GM21515 (cell line): ENCODE measurements at regions not wholly inside any gene's neighbourhood (a gene's known extent, or its start where the extent isn't known, plus 50 kb on each side); places are given as distances from the start of the nearest gene placed in this dataset.
A peak's percentile ranks its signal among the peaks of the same experiment; 100 is the strongest.

Experiments used
- ATAC-seq: cut with Tn5 transposase; IDR thresholded peaks from one replicate; pipeline ENCODE4 v1.9.1; 2021; ENCODE audit not compliant: unreplicated experiment

DNA sequence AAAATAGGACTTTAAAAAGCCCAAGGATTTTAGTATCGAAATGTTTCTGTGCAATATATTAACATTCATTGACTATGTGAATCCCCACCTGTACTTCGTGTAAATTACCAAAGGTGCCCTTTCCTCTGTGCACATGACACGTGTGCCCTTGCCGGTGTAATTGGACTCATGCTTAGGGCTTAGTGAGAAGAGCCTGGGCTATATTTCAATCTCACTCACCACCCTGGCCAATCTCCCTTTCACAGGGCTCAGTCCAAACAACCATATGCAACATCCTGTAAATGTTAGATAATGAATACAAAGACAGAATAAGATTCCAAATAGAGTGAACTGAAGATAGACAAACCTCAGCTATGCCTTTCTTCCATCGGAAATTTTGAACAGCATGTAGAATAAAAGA lies 564.3 kb downstream of the USP25 start:
- ATAC-seq, result no peak

DNA sequence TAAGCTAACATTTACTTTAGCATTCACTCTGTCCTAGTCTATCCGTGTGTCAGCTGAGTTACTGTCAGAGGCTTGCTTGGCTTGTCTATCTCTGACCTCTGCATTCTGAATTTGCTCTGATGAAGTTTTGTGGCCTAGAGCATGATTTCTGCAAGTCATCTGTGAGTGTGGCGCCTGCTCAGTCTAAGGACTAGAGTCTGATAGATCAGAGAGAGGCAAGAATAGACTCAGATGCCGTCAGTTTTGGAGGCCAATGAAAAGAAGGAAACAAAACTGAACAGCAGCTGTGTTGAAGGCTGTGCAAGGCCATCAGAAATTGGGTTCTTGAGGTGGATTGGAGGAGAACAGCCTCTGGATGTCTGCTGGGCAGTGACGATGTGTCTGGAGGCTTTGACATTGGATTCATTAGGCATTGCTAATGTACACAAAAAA lies 573.1 kb downstream of the USP25 start:
- ATAC-seq, result no peak

DNA sequence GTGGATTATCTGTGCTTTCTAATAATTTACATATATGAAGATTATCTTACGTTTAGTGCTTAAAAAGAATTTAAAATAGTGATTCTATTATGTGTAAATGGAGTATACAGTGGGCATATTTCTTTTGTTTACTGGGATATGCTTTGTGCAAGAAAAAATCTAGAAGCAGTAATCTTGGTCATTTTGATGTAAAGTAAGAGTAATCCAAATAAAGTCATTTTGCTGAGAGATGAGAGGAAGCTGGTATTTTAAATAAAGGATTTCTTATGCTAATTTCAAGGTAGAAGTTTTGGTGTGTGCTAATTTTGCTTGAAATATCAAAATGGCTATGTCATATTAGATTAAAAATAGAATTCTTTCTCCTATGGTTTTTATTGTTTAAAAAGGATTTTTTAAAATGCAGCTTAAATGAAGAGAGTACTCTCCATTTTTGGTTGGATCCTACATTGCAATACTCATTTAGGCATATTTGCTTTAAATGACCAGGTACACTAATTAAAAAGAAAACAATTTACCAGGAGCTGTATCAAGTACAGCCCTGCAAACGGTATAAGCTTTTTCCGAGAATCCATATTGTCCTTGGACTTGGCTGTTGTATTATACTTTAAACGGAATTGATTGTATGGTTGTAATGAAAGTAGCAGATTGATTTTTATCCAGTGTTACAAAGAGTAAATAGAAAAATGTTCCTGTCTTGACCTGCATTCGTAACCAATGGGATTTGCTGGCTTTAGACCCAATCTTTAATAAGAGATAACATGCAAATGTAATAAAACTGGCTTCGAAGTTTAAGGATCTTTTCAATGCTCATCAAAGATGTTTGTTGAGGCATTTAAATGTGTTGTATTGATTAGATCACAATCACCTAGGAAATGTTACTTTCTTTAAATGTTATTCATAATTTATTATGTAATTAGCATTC lies 574.7 kb downstream of the USP25 start:
- ATAC-seq, result no peak

DNA sequence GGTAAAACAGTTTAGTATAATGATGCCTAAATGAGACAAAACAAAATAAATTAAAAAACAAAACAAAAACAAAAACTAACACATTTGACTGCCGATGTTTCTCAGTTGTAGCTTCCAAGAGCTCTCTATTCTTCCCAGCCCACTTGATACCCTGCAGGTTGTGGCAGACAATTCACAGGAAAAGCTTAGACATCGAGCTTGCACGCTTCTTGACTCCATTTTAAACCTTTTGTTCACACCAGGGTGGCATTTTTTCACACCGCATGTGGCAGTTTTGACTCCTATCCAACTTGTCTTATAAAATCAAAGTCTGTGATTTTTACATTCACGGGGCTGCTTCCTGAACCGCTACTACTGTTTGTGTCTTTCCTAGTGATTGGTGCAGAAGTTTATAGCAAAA lies 575.9 kb downstream of the USP25 start:
- no peak for ATAC-seq

DNA sequence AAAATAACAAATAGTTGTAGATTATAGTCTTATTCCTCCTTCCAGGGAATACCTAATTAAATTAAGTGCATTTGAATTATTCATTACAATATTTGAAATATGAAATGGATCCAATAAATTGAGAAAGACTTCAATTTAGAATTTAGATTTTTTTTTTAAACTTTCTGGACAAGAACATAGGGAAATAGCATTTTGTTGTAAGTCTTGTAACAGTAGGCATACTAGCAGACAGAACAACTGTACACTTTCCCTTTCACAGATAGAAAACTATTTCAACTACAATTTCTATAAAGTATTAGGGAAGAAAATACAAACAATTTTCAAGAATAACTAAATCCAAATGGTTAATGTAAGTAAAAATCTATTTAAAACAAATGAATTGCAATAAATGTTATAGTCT lies 577.5 kb downstream of the USP25 start:
- no peak for ATAC-seq

DNA sequence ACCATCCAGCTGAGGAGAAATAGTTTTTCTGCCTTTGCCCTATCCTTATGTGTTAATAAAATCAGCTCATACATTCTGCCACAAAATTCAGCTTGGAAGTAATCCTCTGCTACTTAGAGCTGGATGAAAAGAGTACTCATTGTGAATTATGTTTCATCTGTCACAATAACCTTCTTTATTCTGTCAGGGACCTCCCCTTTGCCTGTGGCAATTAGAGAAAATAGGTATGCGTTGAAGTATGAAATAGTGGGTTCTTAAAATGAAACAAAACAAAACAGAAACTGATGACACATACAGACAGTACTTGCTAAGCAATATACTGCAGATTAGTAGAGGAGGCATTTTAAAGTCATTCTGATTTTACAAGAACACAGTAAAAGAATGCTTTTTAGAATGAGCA lies 578.5 kb downstream of the USP25 start:
- ATAC-seq, result no peak

DNA sequence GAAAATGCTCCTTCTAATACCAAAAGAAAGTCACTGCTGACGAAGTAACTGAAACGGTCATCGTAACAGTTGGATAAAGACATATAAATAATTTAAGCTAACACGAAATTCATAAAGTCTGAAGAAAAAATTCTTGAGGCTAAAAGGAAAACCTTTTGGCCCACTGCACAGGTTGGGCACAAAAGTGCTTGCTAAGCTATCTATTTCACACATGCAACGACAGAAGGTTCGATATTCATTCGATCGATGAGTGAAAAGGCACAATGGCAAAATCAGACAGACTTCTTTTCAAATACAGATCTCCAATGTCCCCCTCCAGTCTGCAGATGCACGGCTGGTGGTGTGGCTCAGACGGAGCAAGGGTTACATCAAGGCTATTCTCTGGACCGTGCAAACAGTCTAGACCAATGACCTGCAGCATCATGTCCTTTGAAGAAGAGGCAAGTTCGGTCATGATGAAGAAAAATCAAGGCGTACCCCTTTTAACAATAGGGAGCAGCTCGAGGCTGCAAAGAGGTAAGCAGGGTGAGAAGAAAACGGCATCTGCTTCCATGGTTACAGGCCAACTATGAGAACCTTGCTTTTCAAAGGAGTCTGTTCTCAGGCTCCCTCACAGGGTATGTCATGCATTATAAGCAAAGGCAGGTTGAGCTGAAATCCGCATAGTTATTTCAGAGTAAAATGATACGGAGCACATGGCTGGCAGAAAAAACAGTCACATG lies 579.6 kb downstream of the USP25 start:
- ATAC-seq, result no peak

DNA sequence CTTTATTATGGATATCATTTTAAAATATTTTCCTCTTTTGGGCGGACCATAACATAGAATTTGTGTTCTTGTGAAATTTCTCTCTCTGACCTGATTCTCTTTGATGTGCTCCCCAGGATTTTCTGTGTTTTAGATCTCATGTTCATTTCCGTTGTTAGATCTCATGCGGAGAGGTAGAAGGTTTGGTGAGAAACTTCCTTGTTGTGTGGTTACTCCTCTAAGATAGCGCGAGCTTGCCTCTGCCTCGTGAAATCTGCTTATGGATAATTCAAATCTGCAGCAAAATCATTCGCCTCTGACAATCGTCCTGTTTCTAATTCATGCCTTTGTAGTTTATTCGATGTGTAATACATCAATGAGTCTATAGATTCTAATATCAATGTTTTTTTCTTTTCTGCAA lies 580.4 kb downstream of the USP25 start:
- ATAC-seq, result no peak

DNA sequence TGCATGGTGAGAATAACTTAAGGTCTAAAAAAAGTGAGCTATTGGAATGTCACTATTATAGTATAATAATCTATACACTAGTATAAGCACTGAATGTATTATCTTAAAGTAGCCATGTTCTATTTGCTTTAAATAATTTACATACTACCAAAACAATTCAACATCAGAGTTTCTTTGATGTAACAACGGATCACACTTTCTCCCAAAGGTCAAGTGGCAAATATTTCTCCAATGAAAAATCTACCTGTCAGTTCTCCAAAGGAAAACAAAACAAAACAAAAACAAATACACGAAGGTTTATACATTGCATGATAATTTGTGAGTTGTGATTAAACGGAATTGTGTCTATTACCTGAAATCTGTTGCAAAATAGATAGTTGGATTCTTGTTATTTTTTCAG lies 581.4 kb downstream of the USP25 start:
- no peak for ATAC-seq

DNA sequence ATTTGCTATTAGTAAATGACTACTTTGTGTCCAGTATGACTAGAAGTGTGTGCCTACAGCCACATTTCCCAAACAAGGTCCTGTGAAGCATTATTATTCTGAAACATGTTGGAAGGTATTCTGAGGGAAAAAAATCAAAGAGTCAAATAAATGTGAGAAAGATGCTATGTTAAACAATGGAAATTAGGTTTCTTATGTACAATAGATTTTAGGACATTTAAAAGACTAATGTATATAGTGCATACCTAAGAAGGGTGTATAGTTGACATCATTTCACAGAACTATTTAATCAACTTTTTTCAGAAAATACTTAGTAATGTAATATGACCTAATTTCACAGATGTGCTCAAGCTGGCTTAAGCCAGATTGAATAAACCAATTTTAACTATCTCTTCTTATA lies 582.5 kb downstream of the USP25 start:
- ATAC-seq, result no peak

DNA sequence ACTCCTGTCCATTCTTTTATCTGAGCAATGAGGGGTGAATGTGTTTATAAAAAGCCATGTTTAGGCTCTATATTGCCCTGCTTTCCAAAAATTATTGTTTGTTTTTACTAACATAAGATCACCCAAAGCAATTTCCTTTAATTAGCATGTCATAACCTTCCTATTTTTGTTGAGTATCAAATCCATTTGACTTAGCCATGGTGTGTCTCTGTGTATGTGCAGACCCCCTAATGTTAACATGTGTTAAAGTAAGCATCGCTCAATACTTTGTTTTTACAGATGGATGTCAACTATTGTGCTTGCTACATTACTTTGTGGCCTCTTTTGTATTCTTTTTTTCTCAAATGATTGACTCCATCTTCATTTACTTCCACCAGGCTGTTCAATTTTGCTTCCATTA lies 585.4 kb downstream of the USP25 start:
- no peak for ATAC-seq

DNA sequence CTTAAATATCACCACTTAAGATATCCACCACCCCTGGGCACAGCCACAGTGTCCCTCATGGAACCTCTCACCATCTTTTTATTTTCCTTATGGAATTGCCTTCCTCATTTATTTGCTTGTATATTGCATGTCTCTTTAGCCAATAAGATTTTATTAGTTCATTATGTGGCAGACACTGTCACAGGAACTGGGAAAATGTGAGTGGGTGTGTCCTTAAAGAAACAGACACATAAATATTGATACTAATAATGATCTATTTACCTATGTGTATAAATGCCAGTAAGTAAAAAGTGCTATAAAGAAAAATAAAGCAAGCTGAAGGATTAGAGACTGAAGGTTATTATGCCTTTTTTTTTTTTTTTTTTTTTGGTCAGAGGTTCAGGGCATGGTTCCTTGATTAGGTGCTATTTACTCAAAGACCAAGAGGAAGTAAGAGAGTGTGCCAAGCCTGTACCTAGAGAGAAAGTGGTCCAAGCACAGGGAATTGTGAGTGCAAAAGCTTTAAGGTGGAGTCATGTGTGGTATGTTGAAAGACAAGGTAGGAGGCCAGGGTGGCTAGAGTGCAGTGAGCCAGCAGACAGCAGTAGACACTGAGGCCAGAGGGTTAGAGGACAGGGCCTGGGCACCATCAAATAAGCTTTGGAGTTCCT lies 589.0 kb downstream of the USP25 start:
- no peak for ATAC-seq

DNA sequence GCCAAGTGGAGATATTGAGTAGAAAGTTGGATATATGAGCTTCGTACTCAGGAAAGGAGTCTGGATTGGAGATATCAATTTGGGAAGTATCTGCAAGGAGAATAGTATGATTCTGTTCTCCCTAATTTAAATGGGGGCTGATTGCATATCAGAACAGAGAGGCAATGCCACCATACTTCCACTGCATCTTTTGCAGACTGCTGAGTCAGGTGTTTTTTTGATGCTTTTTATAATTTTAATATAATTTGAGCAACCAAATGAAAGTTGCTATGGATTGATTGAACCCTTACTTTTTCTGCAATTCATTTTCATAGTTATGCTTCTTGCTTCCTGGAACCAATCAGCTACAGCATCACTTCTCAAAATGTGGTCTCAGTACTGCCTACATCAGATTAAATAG lies 590.3 kb downstream of the USP25 start:
- no peak for ATAC-seq

DNA sequence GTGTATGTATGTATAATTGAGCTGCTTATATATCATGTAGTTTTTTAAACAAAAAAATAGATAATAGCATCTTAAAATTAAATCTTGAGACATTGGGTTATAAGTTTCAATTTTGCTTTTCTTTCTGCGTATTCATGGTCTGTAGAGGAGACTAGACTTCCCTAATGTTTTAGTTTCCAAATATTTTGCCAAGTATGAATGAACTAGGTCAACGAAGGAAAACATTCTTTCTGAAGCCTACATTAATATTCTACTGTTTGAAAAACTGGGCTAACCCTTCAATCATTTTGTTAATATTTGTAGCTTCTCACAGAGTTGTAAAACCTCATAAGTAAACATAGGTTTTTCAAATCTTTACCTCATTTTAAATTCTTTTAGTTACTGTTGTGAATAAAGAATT lies 592.7 kb downstream of the USP25 start:
- ATAC-seq, result no peak

DNA sequence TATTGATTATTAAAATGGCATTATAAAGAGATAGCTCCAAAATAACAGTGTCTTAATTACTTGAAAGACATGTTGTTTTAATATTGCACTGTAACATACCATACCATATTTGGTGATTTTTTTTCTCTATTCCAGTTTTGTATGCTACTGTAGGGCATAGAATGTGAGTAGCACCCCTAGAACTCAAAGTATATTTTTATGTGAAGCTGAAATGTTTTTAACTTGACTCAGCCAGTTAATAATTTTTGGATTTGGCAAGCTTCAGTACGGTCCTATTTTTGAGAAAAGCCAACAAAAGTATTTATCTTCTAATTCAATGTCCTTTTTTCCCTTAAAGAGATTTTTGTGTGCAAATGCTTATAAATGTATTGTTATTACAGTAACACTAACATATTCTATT lies 593.8 kb downstream of the USP25 start:
- ATAC-seq, result no peak

DNA sequence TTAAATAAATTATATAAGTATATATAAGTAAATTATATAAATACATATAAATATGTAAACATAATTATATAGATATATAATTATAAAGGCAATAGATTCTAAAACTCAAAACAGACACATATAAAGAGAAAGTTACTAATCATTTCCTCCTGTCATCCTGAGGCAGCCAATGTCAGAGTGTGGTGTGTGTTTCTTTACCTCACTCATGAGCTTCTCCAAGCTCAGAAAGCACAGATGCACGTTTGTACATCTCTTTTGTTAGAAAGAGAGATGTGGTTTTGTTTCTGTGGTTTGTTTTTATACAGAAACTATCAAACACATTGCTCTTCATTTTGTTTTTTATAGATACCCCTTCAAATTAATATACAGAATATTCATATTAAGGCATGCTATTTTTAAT lies 594.8 kb downstream of the USP25 start:
- no peak for ATAC-seq

DNA sequence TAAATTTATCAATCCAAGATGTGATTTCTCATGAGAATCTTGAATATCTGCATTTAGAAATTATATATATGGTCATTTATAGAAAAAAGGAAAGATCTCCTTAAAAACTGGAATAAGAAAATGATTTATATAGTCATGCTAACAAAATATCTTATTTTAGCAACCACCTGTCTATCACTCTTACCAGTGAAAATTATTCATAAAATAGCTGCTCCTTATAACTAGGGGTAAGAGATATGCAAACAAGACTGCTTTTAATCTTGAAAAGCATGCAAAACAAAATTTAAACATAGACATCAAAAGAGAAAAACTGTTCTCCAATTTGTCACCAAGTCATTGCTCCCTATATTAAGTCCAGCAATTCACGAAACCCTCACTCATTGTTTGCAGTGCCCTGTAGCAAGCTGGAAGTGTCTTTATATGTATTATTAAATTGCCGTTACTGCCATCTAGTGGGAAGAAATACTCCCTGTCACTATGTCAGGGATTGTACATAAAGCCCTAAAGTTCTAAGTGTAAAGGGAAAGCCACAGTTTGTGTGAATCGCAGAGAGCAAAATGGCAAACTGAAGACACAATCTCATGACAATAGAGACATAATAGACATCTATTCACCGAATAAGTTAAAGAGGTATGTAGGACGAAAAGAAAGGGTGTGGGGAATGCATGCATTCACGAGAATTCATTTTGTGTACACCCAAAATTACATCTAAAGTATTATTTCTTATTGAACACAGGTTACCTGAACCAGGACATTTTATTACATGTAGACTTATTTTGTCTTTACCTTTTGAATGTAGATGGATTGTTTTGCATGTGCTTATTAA lies 600.5 kb downstream of the USP25 start:
- peak; percentile 88 for ATAC-seq

DNA sequence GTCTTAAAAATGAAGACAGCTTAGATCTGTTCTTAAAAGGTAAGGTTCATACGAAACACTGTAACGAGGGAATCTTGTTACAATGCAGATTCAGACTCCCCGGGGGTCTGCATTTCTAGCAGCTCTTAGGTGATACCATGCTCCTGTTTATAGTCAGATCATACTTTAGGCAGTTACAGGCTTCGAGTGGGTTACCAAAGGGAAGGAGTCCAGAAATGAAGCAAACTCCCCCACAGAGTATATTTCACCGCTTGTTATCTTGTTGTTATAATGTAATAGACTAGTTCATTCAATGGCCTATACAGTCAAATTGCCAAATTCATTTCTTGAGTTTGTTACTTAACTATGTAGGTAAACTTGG lies 601.1 kb downstream of the USP25 start:
- no peak for ATAC-seq

DNA sequence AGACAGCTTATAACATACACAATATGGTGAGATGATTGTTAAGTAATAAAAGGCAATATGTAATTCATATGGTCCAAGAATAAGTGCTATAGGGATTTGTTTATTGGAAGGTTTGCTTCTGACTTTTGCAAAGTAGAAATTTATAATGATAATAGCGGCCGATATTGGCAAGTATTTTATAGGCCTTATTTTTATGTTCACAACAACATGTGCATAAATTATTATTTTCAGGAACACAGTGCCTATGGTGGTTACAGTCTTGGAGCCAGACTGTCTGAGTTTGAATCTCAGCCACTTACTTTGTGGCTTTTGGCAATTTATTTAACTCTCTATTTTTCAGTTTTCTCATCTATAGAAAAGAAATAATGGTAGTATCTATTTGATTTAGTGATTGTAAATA lies 607.5 kb downstream of the USP25 start:
- ATAC-seq, result no peak

DNA sequence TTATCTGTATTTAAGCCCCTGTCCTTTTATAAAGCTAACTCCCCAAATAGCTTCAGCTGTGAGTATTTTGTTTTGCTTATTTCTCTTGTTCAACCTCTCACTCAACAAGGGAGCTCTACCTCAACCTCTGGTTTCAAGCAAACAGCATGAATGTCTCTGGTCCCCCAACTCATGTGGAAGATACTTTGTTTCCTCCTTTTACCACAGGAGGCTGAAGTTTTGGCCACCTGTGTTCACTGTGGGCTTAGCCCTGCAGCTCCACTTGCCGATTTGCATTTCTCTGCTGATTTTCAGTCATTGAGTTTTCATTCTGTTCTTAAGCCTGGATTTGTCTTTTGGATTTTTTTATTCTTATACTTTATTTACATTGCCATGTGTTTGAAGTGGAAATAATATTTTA lies 613.1 kb downstream of the USP25 start:
- no peak for ATAC-seq

DNA sequence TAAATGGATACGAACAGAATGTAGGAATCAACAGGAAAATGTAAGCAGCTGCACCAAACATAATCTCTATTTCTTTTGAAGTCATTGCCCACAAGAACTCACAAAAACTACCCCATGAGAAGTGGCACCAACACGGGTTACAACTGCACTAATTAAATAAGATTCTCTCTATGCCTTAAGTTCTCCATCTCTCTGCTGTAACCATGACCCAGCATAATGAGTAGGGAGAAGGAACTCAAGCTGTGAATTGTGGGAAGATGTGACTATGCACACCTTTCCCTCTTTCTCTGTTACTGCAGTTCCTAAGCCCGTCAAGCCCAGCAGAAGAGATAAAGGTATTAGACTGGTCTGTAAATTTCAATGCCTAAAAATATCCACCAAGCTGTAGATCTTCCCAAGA lies 614.0 kb downstream of the USP25 start:
- no peak for ATAC-seq
